ENCODE measurements at regions not wholly inside any gene's neighbourhood (a gene's known extent, or its start where the extent isn't known, plus 50 kb on each side); places are given as distances from the start of the nearest gene placed in this dataset.

- no TSS peak for BruUV-seq (replicated peaks)
- no peaks in the 10 kb centered on the region for H3K4me1 ChIP-seq (ENCODE audit: insufficient read depth, low read length, poor library complexity, severe bottlenecking)
Observed at GRCh38 chr15:97473627-97474026, 486.9 kb upstream of the ARRDC4 start.

GRCh38 chr15:97479957-97480356, 480.5 kb upstream of the ARRDC4 start:
- no peak for DNase-seq (ENCODE audit: low spot score)
- Histone ChIP-seq H3K4me3 (ENCODE audit: low read depth, low read length, poor library complexity, severe bottlenecking) (no peak overlapping the region), H3K27ac (ENCODE audit: low read depth, low read length, poor library complexity, severe bottlenecking) (no peak overlapping the region), H2AFZ (ENCODE audit: low read length) (no peak overlapping the region), H3K4me2 (ENCODE audit: low read length) (no peak overlapping the region), H3K36me3 (ENCODE audit: insufficient read depth, low read length) (no peaks in the 10 kb centered on the region), H4K20me1 (ENCODE audit: insufficient read depth, low read length) (no peaks in the 10 kb centered on the region), H3K9me3 (ENCODE audit: low read length) (no peaks in the 10 kb centered on the region), H3K79me2 (ENCODE audit: insufficient read depth, low read depth, low read length) (no peaks in the 10 kb centered on the region), H3K9me2 (ENCODE audit: insufficient read depth, low read length) (no peaks in the 10 kb centered on the region), H3K4me1 (ENCODE audit: insufficient read depth, low read length, poor library complexity, severe bottlenecking) (no peaks in the 10 kb centered on the region)
- POLR2A ChIA-PET: interaction anchor here (0.7 kb wide), 1 partner anchor 15 kb away, joined by 3 read pairs; no protein-coding TSS in a partner anchor
- CTCF ChIA-PET (ENCODE audit: unreplicated experiment): no interaction called here
- no TSS peak for BruUV-seq (replicated peaks)
- TF ChIP-seq EZH2phosphoT487 (IDR thresholded peaks at IDR 0.05; ENCODE audit: borderline replicate concordance, low read depth, low read length) (no peak), CTCF (conservative IDR thresholded peaks at IDR 0.05; ENCODE audit: low read length) (no peak)
- intact Hi-C loops (cut with micrococcal nuclease; ENCODE audit: unreplicated experiment): no loop called here

More at GRCh38 chr15:97473627-97474026, 486.9 kb upstream of the ARRDC4 start:
- no peaks in the 10 kb centered on the region for H3K36me3 ChIP-seq (ENCODE audit: insufficient read depth, low read length)
- no peak overlapping the region for H3K4me3 ChIP-seq (ENCODE audit: low read depth, low read length, poor library complexity, severe bottlenecking)
- H2AFZ ChIP-seq (ENCODE audit: low read length): no peak overlapping the region
- TF ChIP-seq CTCF (conservative IDR thresholded peaks at IDR 0.05; ENCODE audit: low read length): no peak
- TF ChIP-seq EZH2phosphoT487 (IDR thresholded peaks at IDR 0.05; ENCODE audit: borderline replicate concordance, low read depth, low read length): no peak
- no peaks in the 10 kb centered on the region for H4K20me1 ChIP-seq (ENCODE audit: insufficient read depth, low read length)
- no peak for DNase-seq (ENCODE audit: low spot score)
- ChIA-PET CTCF (ENCODE audit: unreplicated experiment) (no interaction called here), POLR2A (no interaction called here)
- H3K27ac ChIP-seq (ENCODE audit: low read depth, low read length, poor library complexity, severe bottlenecking): no peak overlapping the region
- H3K79me2 ChIP-seq (ENCODE audit: insufficient read depth, low read depth, low read length): no peaks in the 10 kb centered on the region
- H3K9me2 ChIP-seq (ENCODE audit: insufficient read depth, low read length): no peaks in the 10 kb centered on the region
- intact Hi-C loops (cut with micrococcal nuclease; ENCODE audit: unreplicated experiment): no loop called here
- H3K4me2 ChIP-seq (ENCODE audit: low read length): no peak overlapping the region
- no peaks in the 10 kb centered on the region for H3K9me3 ChIP-seq (ENCODE audit: low read length)

- Histone ChIP-seq H3K27ac (ENCODE audit: low read depth, low read length, poor library complexity, severe bottlenecking) (no peak overlapping the region), H3K9me3 (ENCODE audit: low read length) (no peaks in the 10 kb centered on the region), H3K79me2 (ENCODE audit: insufficient read depth, low read depth, low read length) (no peaks in the 10 kb centered on the region), H3K9me2 (ENCODE audit: insufficient read depth, low read length) (no peaks in the 10 kb centered on the region), H3K36me3 (ENCODE audit: insufficient read depth, low read length) (no peaks in the 10 kb centered on the region), H3K4me1 (ENCODE audit: insufficient read depth, low read length, poor library complexity, severe bottlenecking) (no peaks in the 10 kb centered on the region), H3K4me3 (ENCODE audit: low read depth, low read length, poor library complexity, severe bottlenecking) (no peak overlapping the region), H2AFZ (ENCODE audit: low read length) (no peak overlapping the region), H4K20me1 (ENCODE audit: insufficient read depth, low read length) (no peaks in the 10 kb centered on the region), H3K4me2 (ENCODE audit: low read length) (no peak overlapping the region)
- no TSS peak for BruUV-seq (replicated peaks)
- intact Hi-C loops (cut with micrococcal nuclease; ENCODE audit: unreplicated experiment): no loop called here
- ChIA-PET POLR2A (no interaction called here), CTCF (ENCODE audit: unreplicated experiment) (no interaction called here)
- no peak for DNase-seq (ENCODE audit: low spot score)
- TF ChIP-seq CTCF (conservative IDR thresholded peaks at IDR 0.05; ENCODE audit: low read length): no peak
- no peak for TF ChIP-seq EZH2phosphoT487 (IDR thresholded peaks at IDR 0.05; ENCODE audit: borderline replicate concordance, low read depth, low read length)
Observed at GRCh38 chr15:97482521-97482920, 478.0 kb upstream of the ARRDC4 start.
